Activated naive CD8-positive, alpha-beta T cell treated with anti-CD3 and anti-CD28 coated beads, Interleukin-2, amount 50 U/mL, for 24 hours (primary cell): ENCODE measurements at regions not wholly inside any gene's neighbourhood (a gene's known extent, or its start where the extent isn't known, plus 50 kb on each side); places are given as distances from the start of the nearest gene placed in this dataset.
"Not testable (repeated sequence)": the region's sequence is repeated elsewhere in the genome, so short reads cannot be mapped to it uniquely, and the experiment has no call there.

Source experiments
- ATAC-seq: fragments of 150-1000 bp; cut with Tn5 transposase; one replicate; pipeline ENCODE4 v1.10.0; 2021
- DNase-seq: peaks from one replicate; pipeline ENCODE4 v3.0.0; 2021
- H3K27ac Mint-ChIP-seq: one replicate; pipeline ENCODE4 v1.8.0; 2021; ENCODE audit warnings: mild to moderate bottlenecking, mixed read lengths
- H3K27me3 Mint-ChIP-seq: one replicate; pipeline ENCODE4 v1.8.0; 2021; ENCODE audit warnings: mixed read lengths
- H3K36me3 Mint-ChIP-seq: one replicate; pipeline ENCODE4 v1.8.0; 2021; ENCODE audit warnings: low read depth, mixed read lengths
- H3K4me1 Mint-ChIP-seq: one replicate; pipeline ENCODE4 v1.8.0; 2021; ENCODE audit warnings: mixed read lengths
- H3K4me3 Mint-ChIP-seq: one replicate; pipeline ENCODE4 v1.8.0; 2021; ENCODE audit warnings: mild to moderate bottlenecking, moderate library complexity, mixed read lengths
- H3K9me3 Mint-ChIP-seq: one replicate; pipeline ENCODE4 v1.8.0; 2021; ENCODE audit warnings: mixed read lengths

GRCh38 chr5:28707706-28708105 is 1669.3 kb upstream of the CDH9 start:
- ATAC-seq = no peak
- Mint-ChIP-seq H3K27ac (no peak overlapping the region), H3K4me1 (no peaks in the 10 kb centered on the region), H3K9me3 (peaks cover 3% of the 10 kb centered on the region), H3K27me3 (no peaks in the 10 kb centered on the region), H3K36me3 (no peaks in the 10 kb centered on the region), H3K4me3 (no peak overlapping the region)
- DNase-seq = no peak

DNA sequence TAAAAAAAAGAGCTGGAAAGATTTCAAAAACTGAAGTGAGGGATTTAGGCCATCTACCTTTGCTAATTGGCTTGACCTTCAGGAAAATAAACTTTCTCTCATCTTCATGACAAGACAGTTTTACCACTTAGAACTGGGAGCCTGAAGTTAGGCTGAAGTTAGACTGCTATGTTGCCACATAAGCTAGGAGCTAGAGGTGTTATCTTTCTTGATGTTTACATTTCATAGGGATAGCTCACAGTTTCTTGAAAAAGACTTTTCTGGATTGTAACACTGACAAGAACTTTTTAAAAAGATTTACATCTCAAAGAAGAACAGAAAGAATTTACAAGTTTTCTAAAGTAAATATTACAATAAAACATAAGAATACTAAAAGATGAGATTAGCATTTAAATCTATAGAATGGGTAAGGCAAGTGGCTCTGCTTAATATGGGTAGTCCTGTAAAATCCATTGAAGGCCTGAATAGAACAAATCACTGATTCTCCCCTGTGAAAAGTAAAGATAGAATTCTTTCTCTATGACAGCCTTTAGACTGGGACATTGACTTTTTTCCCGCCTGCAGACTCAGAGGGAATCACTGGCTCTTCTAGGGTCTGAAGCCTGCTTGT is 1665.4 kb upstream of the CDH9 start:
- Mint-ChIP-seq H3K27ac (no peak overlapping the region), H3K36me3 (no peaks in the 10 kb centered on the region), H3K27me3 (no peaks in the 10 kb centered on the region), H3K4me3 (no peak overlapping the region), H3K9me3 (peaks cover 14% of the 10 kb centered on the region), H3K4me1 (no peaks in the 10 kb centered on the region)
- DNase-seq (no peak), ATAC-seq (no peak)

- ATAC-seq = no peak
- no peak overlapping the region for H3K4me3 Mint-ChIP-seq
- H3K27me3 Mint-ChIP-seq = no peaks in the 10 kb centered on the region
- H3K27ac Mint-ChIP-seq = no peak overlapping the region
- H3K36me3 Mint-ChIP-seq = no peaks in the 10 kb centered on the region
- H3K4me1 Mint-ChIP-seq = no peaks in the 10 kb centered on the region
- no peak for DNase-seq
- H3K9me3 Mint-ChIP-seq = peaks cover 4% of the 10 kb centered on the region
These were observed 1653.1 kb upstream of the CDH9 start for GRCh38 chr5:28691526-28691925.

DNA sequence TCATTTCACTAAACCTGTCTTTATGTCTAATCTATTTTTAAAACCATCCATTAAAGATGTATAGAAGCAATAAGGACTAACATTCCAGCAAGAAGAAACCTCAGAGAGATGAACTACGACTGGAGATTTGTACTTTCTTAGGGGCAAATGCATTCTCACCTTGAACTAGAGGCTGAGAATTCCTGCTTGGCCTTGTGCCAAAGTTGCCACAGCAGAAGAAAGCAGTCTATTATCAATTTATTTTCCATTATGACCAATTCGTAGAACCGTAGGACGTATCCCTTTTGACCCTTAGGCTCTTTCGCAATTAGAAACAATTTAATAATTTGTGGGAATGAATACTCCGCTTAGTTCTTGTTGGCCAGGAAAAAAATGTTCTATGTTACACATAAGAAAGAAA is 1647.4 kb upstream of the CDH9 start:
- ATAC-seq (no peak), DNase-seq (no peak)
- Mint-ChIP-seq H3K27me3 (no peaks in the 10 kb centered on the region), H3K4me3 (no peak overlapping the region), H3K9me3 (peaks cover 9% of the 10 kb centered on the region), H3K36me3 (no peaks in the 10 kb centered on the region), H3K4me1 (no peaks in the 10 kb centered on the region), H3K27ac (no peak overlapping the region)

DNA sequence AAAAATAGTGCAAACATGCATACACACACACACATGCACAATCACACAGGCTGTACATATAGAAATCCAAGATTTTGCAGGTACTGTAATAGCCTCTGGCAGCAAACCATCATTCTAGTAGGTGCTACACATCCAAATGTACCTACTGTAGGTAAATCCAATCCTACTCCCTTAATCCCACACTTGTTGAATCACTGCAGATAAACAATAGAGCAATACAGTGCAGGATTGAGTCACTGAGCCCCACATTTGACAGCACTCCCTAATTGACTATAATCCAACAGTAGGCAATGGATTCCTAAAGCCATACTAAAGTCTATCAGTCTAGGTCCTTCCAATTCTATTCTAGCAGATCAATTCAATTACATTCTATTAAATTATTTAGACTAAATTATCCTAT is 1640.5 kb upstream of the CDH9 start:
- Mint-ChIP-seq H3K4me3 (no peak overlapping the region), H3K27me3 (no peaks in the 10 kb centered on the region), H3K4me1 (no peaks in the 10 kb centered on the region), H3K9me3 (peaks cover under 1% of the 10 kb centered on the region), H3K36me3 (no peaks in the 10 kb centered on the region), H3K27ac (no peak overlapping the region)
- DNase-seq (no peak), ATAC-seq (no peak)

- ATAC-seq = no peak
- Mint-ChIP-seq H3K27me3 (no peaks in the 10 kb centered on the region), H3K9me3 (peaks cover 45% of the 10 kb centered on the region), H3K36me3 (no peaks in the 10 kb centered on the region), H3K4me3 (no peak overlapping the region), H3K27ac (no peak overlapping the region), H3K4me1 (no peaks in the 10 kb centered on the region)
- no peak for DNase-seq
These were observed 1627.7 kb upstream of the CDH9 start for GRCh38 chr5:28666110-28666509.

GRCh38 chr5:28648108-28648507 is 1609.7 kb upstream of the CDH9 start:
- Mint-ChIP-seq H3K4me1 (no peaks in the 10 kb centered on the region), H3K27me3 (no peaks in the 10 kb centered on the region), H3K27ac (no peak overlapping the region), H3K9me3 (peaks cover 26% of the 10 kb centered on the region), H3K4me3 (no peak overlapping the region), H3K36me3 (no peaks in the 10 kb centered on the region)
- DNase-seq = no peak
- ATAC-seq = no peak

- Mint-ChIP-seq H3K9me3 (no peaks in the 10 kb centered on the region), H3K36me3 (no peaks in the 10 kb centered on the region), H3K4me3 (no peak overlapping the region), H3K27me3 (no peaks in the 10 kb centered on the region), H3K27ac (no peak overlapping the region), H3K4me1 (no peaks in the 10 kb centered on the region)
- ATAC-seq = no peak
- no peak for DNase-seq
These were observed 1594.2 kb upstream of the CDH9 start for GRCh38 chr5:28632607-28633006.

- no peak overlapping the region for H3K27ac Mint-ChIP-seq
These were observed 1565.5 kb upstream of the CDH9 start for GRCh38 chr5:28603869-28604268.

GRCh38 chr5:28602429-28602828 is 1564.0 kb upstream of the CDH9 start:
- Mint-ChIP-seq H3K27ac (no peak overlapping the region), H3K4me3 (no peak overlapping the region), H3K4me1 (no peaks in the 10 kb centered on the region), H3K27me3 (no peaks in the 10 kb centered on the region), H3K9me3 (peaks cover 17% of the 10 kb centered on the region), H3K36me3 (peaks cover 1% of the 10 kb centered on the region)
- ATAC-seq = no peak
- DNase-seq = no peak

More at GRCh38 chr5:28603869-28604268, 1565.5 kb upstream of the CDH9 start:
- DNase-seq (no peak), ATAC-seq (no peak)
- peaks cover 22% of the 10 kb centered on the region for H3K9me3 Mint-ChIP-seq
- H3K4me3 Mint-ChIP-seq = no peak overlapping the region
- H3K4me1 Mint-ChIP-seq = no peaks in the 10 kb centered on the region
- peaks cover 1% of the 10 kb centered on the region for H3K36me3 Mint-ChIP-seq
- no peaks in the 10 kb centered on the region for H3K27me3 Mint-ChIP-seq

- not testable (repeated sequence) for H3K36me3 Mint-ChIP-seq, H3K4me1 Mint-ChIP-seq, H3K4me3 Mint-ChIP-seq, DNase-seq, ATAC-seq, H3K27me3 Mint-ChIP-seq, H3K27ac Mint-ChIP-seq
- peaks cover 12% of the 10 kb centered on the region for H3K9me3 Mint-ChIP-seq
These were observed 1558.3 kb upstream of the CDH9 start for GRCh38 chr5:28596707-28597106.

GRCh38 chr5:28580616-28581015 is 1542.2 kb upstream of the CDH9 start:
- Mint-ChIP-seq H3K36me3 (no peaks in the 10 kb centered on the region), H3K4me3 (no peak overlapping the region), H3K27ac (no peak overlapping the region), H3K9me3 (peaks cover 17% of the 10 kb centered on the region), H3K27me3 (no peaks in the 10 kb centered on the region), H3K4me1 (no peaks in the 10 kb centered on the region)
- DNase-seq (no peak), ATAC-seq (no peak)

GRCh38 chr5:28576022-28576421 is 1537.6 kb upstream of the CDH9 start:
- no peak for DNase-seq
- Mint-ChIP-seq H3K4me3 (no peak overlapping the region), H3K27ac (no peak overlapping the region), H3K9me3 (peaks cover 12% of the 10 kb centered on the region), H3K36me3 (no peaks in the 10 kb centered on the region), H3K27me3 (no peaks in the 10 kb centered on the region), H3K4me1 (no peaks in the 10 kb centered on the region)
- no peak for ATAC-seq

GRCh38 chr5:28575368-28575767 is 1537.0 kb upstream of the CDH9 start:
- no peak for DNase-seq
- H3K27ac Mint-ChIP-seq = no peak overlapping the region
- H3K27me3 Mint-ChIP-seq = no peaks in the 10 kb centered on the region
- no peaks in the 10 kb centered on the region for H3K36me3 Mint-ChIP-seq
- H3K4me1 Mint-ChIP-seq = no peaks in the 10 kb centered on the region
- no peak overlapping the region for H3K4me3 Mint-ChIP-seq
- H3K9me3 Mint-ChIP-seq = peaks cover 12% of the 10 kb centered on the region
- no peak for ATAC-seq

DNA sequence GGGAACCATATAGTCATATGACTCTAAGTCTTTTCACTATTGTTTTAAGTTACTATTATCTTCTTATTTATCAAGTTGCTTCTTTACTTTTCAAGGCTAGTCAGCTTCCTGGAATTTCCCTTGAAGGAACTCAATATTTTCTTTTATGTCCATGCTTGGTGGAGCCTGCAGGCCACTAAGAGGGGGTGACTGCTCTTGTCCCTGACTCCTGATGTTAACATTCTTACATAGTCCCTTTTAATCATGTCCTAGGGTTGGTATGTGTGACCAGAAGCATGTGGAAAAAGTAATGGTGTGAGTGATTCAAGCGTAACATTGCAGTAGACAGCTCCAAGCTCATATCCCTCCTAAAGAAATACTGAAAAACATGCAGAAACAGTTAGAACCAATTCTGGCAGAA is 1536.2 kb upstream of the CDH9 start:
- no peaks in the 10 kb centered on the region for H3K36me3 Mint-ChIP-seq
- H3K9me3 Mint-ChIP-seq = peaks cover 12% of the 10 kb centered on the region

GRCh38 chr5:28567048-28567447 is 1528.7 kb upstream of the CDH9 start:
- Mint-ChIP-seq H3K27me3 (no peaks in the 10 kb centered on the region), H3K27ac (no peak overlapping the region), H3K36me3 (no peaks in the 10 kb centered on the region), H3K9me3 (peaks cover 18% of the 10 kb centered on the region), H3K4me1 (no peaks in the 10 kb centered on the region), H3K4me3 (no peak overlapping the region)
- ATAC-seq (no peak), DNase-seq (no peak)

More for the DNA sequence above, 1536.2 kb upstream of the CDH9 start:
- Mint-ChIP-seq H3K4me3 (no peak overlapping the region), H3K27me3 (no peaks in the 10 kb centered on the region), H3K4me1 (no peaks in the 10 kb centered on the region), H3K27ac (no peak overlapping the region)
- no peak for ATAC-seq
- DNase-seq = no peak
